NCI-H526 treated with DMSO at 0.1 percent for 48 hours (cell line): ENCODE measurements at regions not wholly inside any gene's neighbourhood (a gene's known extent, or its start where the extent isn't known, plus 50 kb on each side); places are given as distances from the start of the nearest gene placed in this dataset.
"Not testable (repeated sequence)": the region's sequence is repeated elsewhere in the genome, so short reads cannot be mapped to it uniquely, and the experiment has no call there.

Experiments
- DNase-seq: peaks from one replicate; lab custom pipeline; 2025; lab: John Stamatoyannopoulos, UW

- DNase-seq: not testable (repeated sequence)
These were observed 69.1 kb upstream of the PLGLB2 start for GRCh38 chr2:87678742-87679173.

DNA sequence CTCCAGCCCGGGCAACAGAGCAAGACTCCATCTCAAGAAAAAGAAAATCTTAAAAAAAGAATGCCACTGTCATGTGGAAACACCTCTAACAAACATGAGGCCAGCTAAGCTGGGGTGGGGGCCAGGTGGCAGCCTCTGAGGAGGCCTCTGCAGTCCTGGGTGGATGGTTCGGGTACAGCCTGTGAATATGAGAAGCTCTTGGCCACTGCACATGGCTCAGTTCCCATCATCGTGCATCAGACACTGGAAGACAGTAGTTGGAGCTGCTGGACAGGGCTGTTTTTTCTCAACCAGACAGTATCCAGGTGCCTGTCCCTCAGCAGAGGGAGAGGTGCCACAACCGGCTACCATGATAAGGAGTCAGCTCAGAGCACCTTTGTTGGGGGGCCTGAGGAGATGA is 67.9 kb upstream of the PLGLB2 start:
- DNase-seq: not testable (repeated sequence)

- not testable (repeated sequence) for DNase-seq
These were observed 67.2 kb upstream of the PLGLB2 start for GRCh38 chr2:87680691-87681090.

DNA sequence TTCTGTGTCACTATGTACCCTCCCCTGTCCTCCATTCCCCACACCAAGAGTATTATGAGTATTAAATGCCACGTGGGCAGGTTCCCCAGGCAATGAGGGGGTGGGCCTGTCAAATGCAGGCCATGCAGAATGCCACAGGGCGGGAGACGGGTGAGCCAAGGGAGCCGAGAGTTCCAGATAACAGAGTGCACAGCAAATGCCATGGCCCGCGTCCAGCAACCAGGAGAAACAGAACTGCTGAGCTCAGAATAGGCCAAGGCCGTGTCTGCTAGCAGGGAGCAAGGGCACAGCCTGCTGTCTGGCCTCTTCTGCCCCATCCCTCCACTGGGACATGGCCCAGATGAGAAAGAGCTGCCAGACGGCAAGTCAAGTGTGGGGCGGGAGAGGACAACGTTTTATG is 64.4 kb upstream of the PLGLB2 start:
- not testable (repeated sequence) for DNase-seq

DNA sequence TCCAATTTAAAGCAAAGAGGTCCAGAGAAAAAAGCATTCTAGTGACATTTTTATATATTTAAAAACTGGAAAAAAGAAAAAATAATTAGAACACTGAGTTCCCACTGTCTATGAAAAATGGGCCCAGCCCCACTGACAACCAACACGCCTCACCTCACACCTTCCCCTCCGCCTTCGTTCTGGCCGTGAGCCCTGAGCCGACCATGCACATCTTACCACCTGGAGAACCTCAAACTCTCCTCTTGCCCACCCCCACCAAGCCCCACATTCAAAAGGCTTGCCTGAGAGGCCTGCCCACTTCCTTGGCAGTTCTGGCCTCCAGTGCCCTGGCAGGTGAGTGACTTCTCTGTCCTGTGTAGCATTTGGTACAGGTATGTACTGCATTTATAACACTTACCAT is 63.9 kb upstream of the PLGLB2 start:
- DNase-seq: not testable (repeated sequence)

DNA sequence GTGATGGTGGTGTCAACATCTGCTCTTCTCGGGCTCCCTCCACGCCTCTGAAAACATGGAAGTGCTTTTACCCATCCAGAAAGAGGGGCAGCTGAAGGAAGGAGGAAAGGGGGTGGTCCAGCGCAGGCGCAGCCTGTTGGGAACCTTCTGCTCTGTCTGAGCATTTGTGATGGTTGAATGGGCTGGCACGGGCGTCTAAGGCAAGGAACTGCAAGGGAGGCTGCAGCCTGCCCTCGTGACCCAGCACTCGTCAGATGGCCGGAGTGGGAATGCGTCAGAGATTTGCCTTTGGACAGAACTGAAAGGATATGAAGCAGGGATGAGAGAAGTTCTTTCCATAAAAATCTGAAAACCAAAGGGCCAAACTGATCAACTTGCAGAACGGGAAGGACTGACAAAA is 62.3 kb upstream of the PLGLB2 start:
- DNase-seq: not testable (repeated sequence)

- DNase-seq: not testable (repeated sequence)
These were observed 60.9 kb upstream of the PLGLB2 start for GRCh38 chr2:87686873-87687549.

DNA sequence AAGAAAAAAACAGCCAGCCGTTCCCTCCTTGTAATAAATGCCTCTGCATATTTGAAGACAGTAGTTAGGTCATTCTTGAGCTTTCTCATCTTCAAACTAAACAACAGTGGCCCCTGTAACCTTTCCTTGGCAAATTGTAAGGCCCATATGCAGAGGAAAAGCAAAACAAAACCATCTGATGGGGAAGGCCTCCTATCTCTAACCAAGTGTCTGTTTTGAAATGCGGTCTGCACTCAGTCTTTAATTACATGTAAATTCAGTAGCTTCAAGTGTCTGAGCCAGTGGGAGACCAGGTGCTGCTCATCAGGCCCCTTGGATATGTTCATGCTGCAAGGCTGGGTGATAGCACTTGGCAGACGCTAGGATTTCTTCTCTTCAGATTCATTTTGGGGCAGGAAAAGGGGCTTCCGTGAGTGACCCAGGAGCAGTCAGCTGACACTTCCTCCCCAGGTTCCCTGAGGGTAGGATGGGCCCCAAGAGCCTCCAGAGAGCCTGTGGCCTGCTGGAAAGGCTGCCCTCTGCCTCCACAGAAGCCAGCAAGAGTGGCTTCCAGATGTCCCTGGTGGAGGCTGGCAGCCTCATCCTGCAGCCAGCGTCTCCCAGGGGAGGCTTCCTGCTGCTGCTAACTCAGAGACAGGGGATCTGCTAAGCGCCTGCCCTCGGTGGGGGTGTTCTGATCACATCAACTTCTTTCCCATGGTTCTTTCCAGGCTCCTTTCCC is 60.2 kb upstream of the PLGLB2 start:
- not testable (repeated sequence) for DNase-seq

DNA sequence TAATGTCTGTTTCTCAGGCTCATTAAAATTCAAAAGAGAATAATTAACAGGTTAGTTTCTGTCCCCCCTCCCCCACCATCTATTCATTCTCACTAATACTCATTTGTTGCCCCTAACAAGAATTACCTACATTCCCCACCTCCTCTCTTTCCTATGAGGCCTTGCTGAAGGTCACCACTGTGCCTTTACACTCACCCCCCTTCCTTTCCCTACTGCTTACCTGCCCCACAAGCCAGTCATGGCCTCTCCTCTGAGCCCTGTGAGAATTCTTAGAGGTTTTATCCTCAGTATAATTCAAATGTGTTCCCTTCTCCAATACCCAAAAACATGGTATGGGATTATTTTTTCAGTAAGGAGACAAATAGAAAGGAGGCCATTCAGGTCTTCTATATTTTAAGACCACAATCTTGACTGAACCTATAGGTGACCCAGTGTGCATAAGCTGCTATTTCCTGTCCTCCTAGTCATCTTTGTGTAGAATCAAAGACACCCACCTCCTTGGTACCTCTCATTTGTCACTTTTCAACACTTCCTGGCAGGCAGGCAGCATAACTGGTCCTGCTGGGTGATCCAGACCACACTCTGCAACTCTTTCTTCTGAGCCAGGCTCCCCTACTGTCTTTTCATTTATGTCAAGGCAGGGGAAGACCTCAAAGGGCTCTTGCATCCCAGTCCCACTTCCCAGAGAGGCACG is 55.8 kb upstream of the PLGLB2 start:
- not testable (repeated sequence) for DNase-seq

DNA sequence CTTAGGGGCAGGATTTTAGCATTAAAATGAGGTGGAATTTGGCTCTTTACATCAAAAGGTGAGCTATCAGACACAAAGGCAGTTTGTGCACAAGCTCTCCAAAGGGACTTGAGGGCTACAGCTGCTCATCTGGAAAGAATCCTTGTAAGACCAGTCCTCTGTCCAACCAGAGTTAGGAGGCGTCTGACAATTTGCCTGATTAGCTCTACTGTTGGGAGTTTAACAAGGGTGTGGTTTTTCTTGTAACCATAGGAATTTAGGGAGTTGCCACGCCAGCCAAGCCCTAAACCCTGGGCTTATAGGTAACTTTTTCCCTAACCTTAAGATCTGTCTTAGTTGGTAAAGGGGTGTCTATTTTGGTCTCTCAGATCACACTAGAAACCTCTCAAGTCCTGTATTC is 55.0 kb upstream of the PLGLB2 start:
- DNase-seq: not testable (repeated sequence)

DNA sequence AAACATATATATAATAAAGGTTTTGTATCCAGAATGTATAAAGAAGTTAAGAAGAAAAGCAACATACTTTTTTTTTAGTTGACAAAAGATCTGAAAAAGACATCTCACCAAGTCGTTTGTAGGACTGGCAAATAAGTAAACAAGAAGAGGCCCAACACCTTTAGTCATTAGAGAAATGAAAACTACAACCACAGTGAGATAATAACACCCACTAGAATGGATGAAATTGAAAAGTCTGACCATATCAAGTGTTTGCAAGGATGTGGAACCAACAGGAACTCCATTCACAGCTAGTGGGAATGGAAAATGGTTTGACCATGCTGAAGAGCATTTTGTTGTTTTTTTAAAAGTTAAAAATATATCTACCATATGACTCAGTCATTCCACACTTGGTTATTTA is 54.0 kb upstream of the PLGLB2 start:
- not testable (repeated sequence) for DNase-seq

DNA sequence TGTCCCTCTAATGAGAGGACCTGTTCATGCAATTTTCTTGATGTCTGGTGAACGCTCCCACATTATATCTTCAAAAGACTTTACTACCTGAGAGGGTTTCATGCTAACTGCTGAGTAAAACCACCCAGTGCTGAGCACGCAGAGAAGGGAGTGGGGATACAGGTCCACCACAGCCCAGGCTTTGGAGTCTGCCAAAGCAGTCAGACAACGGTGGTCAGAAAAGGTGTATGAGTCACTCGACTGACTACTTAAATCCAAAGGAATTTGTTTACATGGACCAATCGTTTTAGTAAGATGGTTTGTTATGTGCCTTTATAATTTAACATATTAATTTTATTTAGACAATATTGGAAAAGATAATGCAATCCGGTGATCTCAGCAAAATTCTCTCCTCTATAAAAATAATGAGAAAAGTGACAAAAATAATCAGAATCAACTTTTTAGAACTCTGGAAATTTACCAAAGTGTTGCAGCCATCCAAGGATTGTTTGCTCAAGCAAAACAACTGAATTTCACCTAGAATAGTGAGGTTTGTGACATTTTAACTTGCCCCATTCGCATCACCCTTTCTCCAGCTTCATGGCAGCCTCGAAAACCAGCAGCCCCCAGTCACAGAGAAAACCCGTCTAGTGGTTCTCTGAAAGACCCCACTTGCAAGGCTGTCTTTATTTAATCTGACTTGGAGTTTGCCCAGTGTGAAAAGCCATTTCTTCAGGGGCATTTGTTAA is 52.1 kb upstream of the PLGLB2 start:
- DNase-seq: not testable (repeated sequence)
